Osteoblast (primary cell): ENCODE measurements at regions not wholly inside any gene's neighbourhood (a gene's known extent, or its start where the extent isn't known, plus 50 kb on each side); places are given as distances from the start of the nearest gene placed in this dataset.
A peak's percentile ranks its signal among the peaks of the same experiment; 100 is the strongest.

Source experiments
- DNase-seq: peaks from one replicate; pipeline ENCODE4 v3.0.0; 2011; ENCODE audit warnings: low spot score, mixed read lengths; ENCODE audit not compliant: insufficient read length; ENCODE audit errors: missing footprints
- H2AFZ ChIP-seq: 2 replicates; pipeline ENCODE4 v1.6.0; 2011; ENCODE audit warnings: mild to moderate bottlenecking, low read length
- H3K27ac ChIP-seq: 2 replicates; pipeline ENCODE4 v1.5.1; 2011; ENCODE audit warnings: mild to moderate bottlenecking, low read depth, low read length, moderate library complexity
- H3K27me3 ChIP-seq: 2 replicates; pipeline ENCODE4 v1.6.0; 2012; ENCODE audit warnings: mild to moderate bottlenecking, control low read depth, inconsistent platforms, low read length, moderate library complexity; ENCODE audit not compliant: insufficient read depth
- H3K36me3 ChIP-seq: 2 replicates; pipeline ENCODE4 v1.5.1; 2011; ENCODE audit warnings: mild to moderate bottlenecking, low read length, control low read depth, moderate library complexity; ENCODE audit not compliant: insufficient read depth
- H3K4me1 ChIP-seq: 2 replicates; pipeline ENCODE4 v1.5.1; 2011; ENCODE audit warnings: mild to moderate bottlenecking, low read length, control low read depth, moderate library complexity; ENCODE audit not compliant: insufficient read depth
- H3K4me2 ChIP-seq: 2 replicates; pipeline ENCODE4 v1.6.0; 2011; ENCODE audit warnings: mild to moderate bottlenecking, low read length; ENCODE audit not compliant: insufficient read depth
- H3K4me3 ChIP-seq: fragments of 200-600 bp; sonication (generic); 3 replicates; pipeline ENCODE4 v1.5.1; 2012; ENCODE audit warnings: mild to moderate bottlenecking, low read length, inconsistent platforms; ENCODE audit not compliant: insufficient read depth
- H3K79me2 ChIP-seq: 2 replicates; pipeline ENCODE4 v1.6.0; 2012; ENCODE audit warnings: mild to moderate bottlenecking, low read length, control low read depth, inconsistent platforms; ENCODE audit not compliant: insufficient read depth
- H3K9me3 ChIP-seq: 2 replicates; pipeline ENCODE4 v1.5.1; 2011; ENCODE audit warnings: low read depth, low read length, control low read depth
- H4K20me1 ChIP-seq: 2 replicates; pipeline ENCODE4 v1.6.0; 2012; ENCODE audit warnings: mild to moderate bottlenecking, low read length, control low read depth; ENCODE audit not compliant: insufficient read depth
- CTCF ChIP-seq: IDR thresholded peaks from 2 replicates; pipeline ENCODE4 v1.5.1; 2011; ENCODE audit warnings: mild to moderate bottlenecking, low read depth, low read length, moderate library complexity; ENCODE audit errors: extremely low read depth

GRCh38 chr15:66898656-66899386 is 166.6 kb upstream of the SMAD3 start:
- no peak overlapping the region for H3K27ac ChIP-seq
- peaks cover 31% of the 10 kb centered on the region for H3K4me1 ChIP-seq
- no peaks in the 10 kb centered on the region for H4K20me1 ChIP-seq
- no peaks in the 10 kb centered on the region for H3K36me3 ChIP-seq
- no peak overlapping the region for H3K4me2 ChIP-seq
- no peaks in the 10 kb centered on the region for H3K79me2 ChIP-seq
- no peak for DNase-seq
- TF ChIP-seq CTCF = no peak
- no peaks in the 10 kb centered on the region for H3K9me3 ChIP-seq
- H3K4me3 ChIP-seq = no peak overlapping the region
- H2AFZ ChIP-seq = no peak overlapping the region
- H3K27me3 ChIP-seq = no peaks in the 10 kb centered on the region

- Histone ChIP-seq H3K79me2 (no peaks in the 10 kb centered on the region), H4K20me1 (no peaks in the 10 kb centered on the region), H3K36me3 (no peaks in the 10 kb centered on the region), H3K4me2 (no peak overlapping the region), H3K27ac (peak overlapping the region; percentile 87), H3K9me3 (no peaks in the 10 kb centered on the region), H2AFZ (peak overlapping the region; percentile 24), H3K4me1 (peaks cover 28% of the 10 kb centered on the region), H3K27me3 (no peaks in the 10 kb centered on the region), H3K4me3 (no peak overlapping the region)
- no peak for DNase-seq
- TF ChIP-seq CTCF = peak; percentile 40
These were observed 165.6 kb upstream of the SMAD3 start for GRCh38 chr15:66899555-66900350.

GRCh38 chr15:66900586-66901310 is 164.7 kb upstream of the SMAD3 start:
- Histone ChIP-seq H3K4me1 (peaks cover 23% of the 10 kb centered on the region), H3K27me3 (no peaks in the 10 kb centered on the region), H4K20me1 (no peaks in the 10 kb centered on the region), H3K4me3 (no peak overlapping the region), H3K79me2 (no peaks in the 10 kb centered on the region), H3K4me2 (no peak overlapping the region), H3K36me3 (no peaks in the 10 kb centered on the region), H3K9me3 (no peaks in the 10 kb centered on the region), H3K27ac (peak overlapping the region; percentile 87), H2AFZ (peak overlapping the region; percentile 73)
- no peak for DNase-seq
- no peak for TF ChIP-seq CTCF
